ENCODE measurements at regions not wholly inside any gene's neighbourhood (a gene's known extent, or its start where the extent isn't known, plus 50 kb on each side); places are given as distances from the start of the nearest gene placed in this dataset.
"Not testable (repeated sequence)": the region's sequence is repeated elsewhere in the genome, so short reads cannot be mapped to it uniquely, and the experiment has no call there.

DNA sequence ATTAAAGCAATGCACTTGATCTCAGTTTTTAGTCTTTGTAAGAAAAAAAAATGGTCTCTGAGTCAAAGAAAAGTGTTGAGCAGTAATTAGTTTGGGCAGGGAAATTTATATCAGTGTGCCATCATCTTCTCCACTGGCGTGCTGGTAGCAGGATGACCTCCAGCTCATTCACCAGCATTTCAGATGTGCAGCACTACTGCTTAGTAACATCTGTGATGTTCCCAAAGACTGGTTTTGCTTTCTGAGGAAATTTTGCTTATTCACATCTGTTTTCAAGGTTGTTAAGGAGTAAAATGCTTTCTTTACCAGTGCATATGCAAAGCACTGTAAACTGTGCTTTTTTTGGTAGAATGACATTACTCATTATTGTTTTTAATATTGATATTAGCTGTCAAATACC, 540.4 kb downstream of the TRAM1L1 start:
- no peak for DNase-seq (ENCODE audit: low read depth in 2 of 2)

GRCh38 chr4:116539744-116540143, 545.6 kb downstream of the TRAM1L1 start:
- DNase-seq (ENCODE audit: low read depth in 2 of 2): no peak

DNA sequence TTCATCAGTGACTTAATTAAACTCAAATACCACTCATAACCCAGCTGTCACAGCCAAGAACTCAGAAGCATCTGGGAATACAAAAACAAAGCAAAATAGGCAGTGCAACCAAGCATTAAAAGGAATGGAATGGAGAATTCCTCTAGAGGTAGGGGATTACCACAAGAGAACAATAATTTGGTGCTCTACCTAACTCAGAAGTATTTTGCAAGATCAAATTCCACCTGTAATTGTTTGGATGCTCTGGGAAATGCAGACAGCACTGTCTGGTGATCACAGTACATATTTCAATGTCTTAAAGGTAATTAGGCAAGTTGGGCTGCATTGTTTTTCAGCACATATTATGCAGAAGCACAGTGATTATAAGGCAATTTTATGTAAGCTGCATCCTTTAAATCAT, 547.5 kb downstream of the TRAM1L1 start:
- DNase-seq (ENCODE audit: low read depth in 2 of 2): no peak

DNA sequence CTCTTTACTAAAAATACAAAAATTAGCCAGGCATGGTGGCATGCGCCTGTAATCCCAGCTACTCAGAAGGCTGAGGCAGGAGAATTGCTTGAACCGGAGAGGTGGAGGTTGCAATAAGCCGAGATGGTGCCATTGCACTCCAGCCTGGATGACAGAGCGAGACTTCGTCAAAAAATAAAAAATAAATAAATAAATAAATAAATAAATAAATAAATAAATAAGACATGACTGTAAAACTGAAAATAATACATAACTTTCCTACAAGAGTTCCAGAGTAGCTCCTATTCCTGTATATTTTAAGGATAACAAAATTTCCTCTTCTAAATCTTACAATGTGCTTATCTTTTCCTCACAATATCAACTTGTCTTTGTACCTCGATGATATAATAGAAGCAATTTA, 549.4 kb downstream of the TRAM1L1 start:
- not testable (repeated sequence) for DNase-seq (ENCODE audit: low read depth in 2 of 2)

GRCh38 chr4:116531870-116532269, 553.5 kb downstream of the TRAM1L1 start:
- DNase-seq (ENCODE audit: low read depth in 2 of 2): no peak

- no peak for DNase-seq (ENCODE audit: low read depth in 2 of 2)
These were observed 554.4 kb downstream of the TRAM1L1 start for GRCh38 chr4:116531026-116531425.

DNA sequence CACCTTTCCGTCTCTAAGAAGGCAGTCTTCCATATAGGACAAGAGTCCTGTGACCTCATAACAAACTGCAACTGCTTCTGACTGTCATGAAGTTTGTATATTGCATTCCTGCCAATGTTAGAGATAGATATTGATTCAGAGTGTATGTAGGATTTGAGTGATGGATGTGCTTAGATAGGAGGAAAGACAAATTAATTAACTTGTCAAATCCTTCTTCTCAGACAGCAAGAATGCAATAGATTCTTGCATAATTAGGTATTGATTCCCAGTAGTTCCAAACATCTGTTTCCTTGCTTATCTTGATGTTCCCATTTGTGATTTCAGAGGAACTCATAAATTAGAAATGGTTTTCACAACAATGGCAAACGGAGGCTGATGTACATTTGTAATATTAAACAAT, 555.3 kb downstream of the TRAM1L1 start:
- DNase-seq (ENCODE audit: low read depth in 2 of 2): no peak

- DNase-seq (ENCODE audit: low read depth in 2 of 2): no peak
These were observed 556.2 kb downstream of the TRAM1L1 start for GRCh38 chr4:116529129-116529528.

DNA sequence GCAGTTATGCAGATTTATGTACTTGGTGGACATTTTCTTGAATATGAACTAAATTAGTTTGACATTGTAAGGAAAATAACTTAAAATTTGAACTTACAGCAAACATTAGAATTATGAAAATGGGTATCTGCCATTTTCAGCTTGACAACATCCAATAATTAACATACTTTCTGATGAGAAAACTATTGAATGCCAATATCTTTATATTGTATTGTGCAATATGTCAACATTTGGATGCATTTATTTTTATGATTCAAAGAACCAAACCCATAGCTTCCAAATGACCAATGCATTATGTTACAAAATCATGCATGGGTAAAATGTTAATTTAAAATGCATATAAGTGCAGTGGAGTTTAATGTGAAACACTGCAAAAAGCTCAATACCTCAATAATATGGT, 562.5 kb downstream of the TRAM1L1 start:
- no peak for DNase-seq (ENCODE audit: low read depth in 2 of 2)

- DNase-seq (ENCODE audit: low read depth in 2 of 2): no peak
These were observed 564.5 kb downstream of the TRAM1L1 start for GRCh38 chr4:116520886-116521285.

DNA sequence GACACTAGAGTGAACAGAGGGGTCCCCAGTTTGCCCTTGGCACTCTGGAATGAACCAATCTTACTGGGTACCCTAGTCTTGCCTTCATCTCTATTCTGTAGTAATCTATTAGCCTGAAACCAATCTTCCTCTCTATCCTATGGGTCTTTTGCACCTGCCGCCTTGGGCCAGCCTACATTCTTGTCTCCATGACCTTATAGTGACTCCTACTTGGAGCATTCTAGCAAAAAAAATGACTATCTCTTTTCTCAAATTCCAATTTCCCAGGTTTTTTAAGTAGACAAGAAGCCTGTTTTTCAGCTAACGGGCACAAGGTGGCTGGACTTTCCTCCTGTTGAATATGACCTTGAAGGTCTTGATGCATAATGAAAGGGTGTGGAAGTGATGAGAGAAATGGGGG, 568.7 kb downstream of the TRAM1L1 start:
- DNase-seq (ENCODE audit: low read depth in 2 of 2): no peak

DNA sequence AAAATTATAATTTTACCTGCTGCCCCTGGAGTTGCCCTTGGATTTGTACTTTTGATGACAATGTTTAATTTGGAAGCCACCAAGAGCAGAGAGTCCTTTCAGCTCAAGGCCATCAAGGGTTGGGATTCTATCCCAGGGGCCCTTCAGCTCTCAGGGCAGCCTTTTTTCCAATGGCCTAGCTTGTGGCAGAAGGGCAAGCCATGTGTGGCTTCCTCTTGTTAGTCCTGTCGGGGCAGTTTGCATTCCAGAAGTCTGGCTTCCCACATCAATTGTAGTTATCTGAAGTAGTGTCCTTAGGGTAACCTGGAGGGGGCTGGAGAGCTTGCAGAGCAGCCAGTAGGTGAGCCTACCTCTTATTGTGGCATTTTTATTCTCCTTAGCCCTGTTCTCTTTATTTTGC, 569.4 kb downstream of the TRAM1L1 start:
- no peak for DNase-seq (ENCODE audit: low read depth in 2 of 2)

DNA sequence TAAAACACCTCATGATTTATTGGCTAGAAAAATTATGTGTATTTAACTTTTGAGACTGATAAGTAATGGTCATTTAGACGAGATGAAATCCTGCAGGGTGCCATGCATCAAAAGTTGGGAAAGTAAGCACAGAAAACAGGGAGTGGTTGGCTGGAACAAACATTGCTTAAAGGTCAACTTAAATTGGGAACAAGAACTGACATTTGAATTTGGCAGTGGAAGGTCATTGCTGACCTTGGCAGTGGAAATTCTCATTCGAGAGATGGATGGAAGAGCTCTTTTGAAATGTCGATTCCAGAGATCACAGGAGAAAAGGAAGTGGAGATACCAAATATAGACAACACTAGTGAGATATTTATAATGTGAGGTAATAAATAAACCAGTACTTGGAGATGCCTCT, 572.8 kb downstream of the TRAM1L1 start:
- DNase-seq (ENCODE audit: low read depth in 2 of 2): no peak

DNA sequence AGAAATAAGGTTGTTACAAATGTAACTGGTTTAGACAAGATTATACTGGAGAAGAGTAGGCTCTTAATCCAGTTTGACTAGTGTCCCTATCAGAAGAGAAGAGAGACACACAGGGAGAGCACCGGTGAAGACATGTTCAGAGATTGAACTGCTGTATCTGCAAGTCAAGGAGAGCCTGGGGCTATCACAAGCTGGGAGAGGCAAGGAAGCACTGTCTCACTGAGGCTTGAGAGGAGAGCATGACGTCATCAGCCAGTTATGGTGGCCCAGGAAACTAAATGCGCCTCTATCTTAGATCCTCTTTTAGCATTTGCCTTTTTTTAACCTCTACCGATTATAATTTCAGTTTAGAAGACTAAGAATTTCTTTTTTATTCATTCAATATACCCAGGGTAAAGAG, 583.4 kb downstream of the TRAM1L1 start:
- DNase-seq (ENCODE audit: low read depth in 2 of 2): no peak

- no peak for DNase-seq (ENCODE audit: low read depth in 2 of 2)
These were observed 585.2 kb downstream of the TRAM1L1 start for GRCh38 chr4:116500225-116500624.

DNA sequence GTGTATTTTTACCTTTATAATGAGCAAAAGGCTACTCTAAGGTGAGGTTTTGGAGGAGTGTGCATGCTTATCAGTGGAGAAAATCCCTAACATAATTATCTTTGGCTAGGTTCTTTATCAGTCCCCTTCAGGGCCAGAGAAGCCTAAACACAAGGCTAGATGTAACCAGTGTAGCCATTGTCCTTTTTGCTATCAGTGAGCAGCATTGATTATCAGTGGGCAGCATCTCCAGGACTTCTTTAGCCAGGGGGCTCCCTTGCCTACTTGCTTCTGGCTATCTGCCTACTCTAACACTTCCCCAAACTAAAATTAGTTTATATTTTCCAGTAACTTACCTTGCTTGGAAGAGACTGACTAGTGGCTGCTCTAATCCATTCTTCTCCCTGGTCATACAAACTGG, 595.6 kb downstream of the TRAM1L1 start:
- no peak for DNase-seq (ENCODE audit: low read depth in 2 of 2)

DNA sequence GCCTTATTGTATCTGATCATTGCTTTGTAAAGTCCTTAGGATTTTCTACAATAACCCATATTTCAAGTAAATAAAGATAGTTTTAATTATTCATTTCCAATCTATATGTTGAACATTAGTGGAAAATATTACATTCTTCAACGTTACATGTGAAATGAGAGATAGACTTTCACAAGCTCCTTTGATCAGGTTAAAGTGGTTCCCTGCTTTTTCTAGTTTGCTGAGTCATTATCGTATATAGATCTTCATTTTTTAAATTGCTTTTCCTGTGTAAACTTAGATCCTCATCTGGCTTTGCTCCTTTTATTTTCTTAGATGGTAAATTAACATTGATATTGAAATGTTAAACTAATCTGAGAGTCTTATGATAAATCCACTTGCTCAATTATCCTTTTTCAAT, 599.0 kb downstream of the TRAM1L1 start:
- DNase-seq (ENCODE audit: low read depth in 2 of 2): no peak

DNA sequence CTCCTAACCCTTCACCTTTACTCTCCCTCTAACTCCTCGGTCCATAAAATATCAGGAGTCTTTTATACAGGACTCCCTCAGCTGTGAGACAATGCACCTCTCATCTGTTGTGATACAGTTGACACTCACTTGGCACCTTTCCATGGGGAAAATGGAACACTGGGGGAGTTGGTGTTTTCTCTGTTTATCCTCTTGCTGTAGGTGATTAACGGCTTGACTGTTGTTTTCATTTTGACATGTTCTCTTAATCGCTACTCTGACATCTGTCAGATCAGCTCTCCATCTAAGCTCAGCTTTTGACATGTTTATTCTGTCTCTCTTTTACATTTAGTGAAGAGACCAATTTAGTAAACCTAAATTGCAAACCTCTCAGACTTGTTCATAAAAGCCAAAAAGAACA, 604.8 kb downstream of the TRAM1L1 start:
- no peak for DNase-seq (ENCODE audit: low read depth in 2 of 2)

DNA sequence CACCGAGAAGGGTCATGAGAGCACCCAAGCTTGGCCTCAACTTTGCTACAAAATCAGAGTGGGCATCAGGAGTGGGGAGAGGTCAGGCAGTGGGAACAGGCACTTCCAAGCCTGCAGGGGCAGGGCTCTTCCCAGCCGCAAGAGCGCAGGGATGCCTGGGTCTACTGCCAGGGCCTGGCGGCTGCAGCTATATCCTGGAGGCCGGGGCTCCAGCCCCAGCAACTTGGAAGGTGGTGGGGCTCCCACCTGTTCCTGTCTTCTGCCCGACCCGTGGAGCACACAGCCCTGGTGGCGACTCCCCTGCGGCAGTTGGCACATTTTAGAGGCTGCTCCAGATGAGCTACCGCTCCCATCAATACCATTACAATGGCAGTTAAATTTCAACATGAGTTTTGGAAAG, 607.0 kb downstream of the TRAM1L1 start:
- no peak for DNase-seq (ENCODE audit: low read depth in 2 of 2)

DNA sequence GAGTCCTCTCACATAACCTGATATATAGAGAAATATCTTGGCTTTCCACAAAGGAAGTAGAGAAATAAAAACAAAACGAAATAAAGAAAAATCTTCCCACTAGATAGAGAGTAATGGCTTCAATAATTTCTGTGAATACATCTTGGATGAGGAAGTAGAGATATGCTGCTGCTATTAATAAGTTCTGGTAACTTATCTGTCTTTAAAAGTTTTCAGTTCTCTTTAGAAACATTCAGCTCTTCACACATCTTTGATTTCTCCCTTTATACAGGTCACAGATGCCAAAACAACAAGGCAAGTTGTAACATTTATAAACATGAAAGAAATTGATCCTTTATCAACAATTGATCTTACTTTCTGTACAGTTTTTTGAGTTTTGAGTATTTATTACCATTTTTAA, 615.8 kb downstream of the TRAM1L1 start:
- no peak for DNase-seq (ENCODE audit: low read depth in 2 of 2)

DNA sequence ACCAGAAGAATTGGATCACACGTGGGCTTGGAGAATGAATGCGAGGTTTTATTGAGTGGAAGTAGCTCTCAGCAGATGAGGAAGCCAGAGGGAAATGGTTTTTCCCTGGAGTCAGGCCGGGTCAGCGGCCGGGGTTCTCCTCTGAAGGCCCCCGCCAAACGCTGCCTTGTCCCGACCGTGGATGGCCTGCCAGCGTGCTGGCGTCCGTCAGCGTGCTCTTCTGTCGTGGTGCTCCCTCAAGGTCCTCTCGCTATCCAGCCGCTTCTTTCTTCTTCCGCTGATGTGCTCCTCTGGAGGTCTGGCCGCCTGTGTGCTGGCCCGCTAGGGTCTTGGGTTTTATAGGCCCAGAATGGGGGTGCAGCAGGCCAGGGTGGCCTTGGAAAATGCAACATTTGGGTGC, 632.2 kb downstream of the TRAM1L1 start:
- DNase-seq (ENCODE audit: low read depth in 2 of 2): no peak

- no peak for DNase-seq (ENCODE audit: low read depth in 2 of 2)
These were observed 635.6 kb downstream of the TRAM1L1 start for GRCh38 chr4:116449764-116450163.

DNA sequence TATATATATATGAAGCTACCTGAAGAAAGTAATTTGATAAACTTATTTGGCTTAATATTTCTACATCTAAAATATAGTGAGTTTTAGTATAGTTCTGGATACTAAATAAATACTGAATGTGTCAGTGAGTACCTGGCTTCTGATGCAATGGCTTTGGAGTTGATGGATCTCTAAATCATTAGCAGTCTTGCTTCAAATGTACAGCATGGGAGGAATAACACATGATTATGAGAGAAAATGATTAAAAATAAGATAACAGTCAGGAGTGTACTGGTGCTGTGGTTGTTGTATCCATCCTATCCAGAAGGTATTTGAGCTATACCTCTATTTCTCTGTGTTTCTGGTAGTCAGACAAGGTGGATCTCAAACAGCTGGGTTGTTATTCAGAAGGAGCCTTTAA, 641.3 kb downstream of the TRAM1L1 start:
- DNase-seq (ENCODE audit: low read depth in 2 of 2): no peak

- no peak for DNase-seq (ENCODE audit: low read depth in 2 of 2)
These were observed 646.2 kb downstream of the TRAM1L1 start for GRCh38 chr4:116438981-116439729.
